ENCODE measurements at regions not wholly inside any gene's neighbourhood (a gene's known extent, or its start where the extent isn't known, plus 50 kb on each side); places are given as distances from the start of the nearest gene placed in this dataset.

DNA sequence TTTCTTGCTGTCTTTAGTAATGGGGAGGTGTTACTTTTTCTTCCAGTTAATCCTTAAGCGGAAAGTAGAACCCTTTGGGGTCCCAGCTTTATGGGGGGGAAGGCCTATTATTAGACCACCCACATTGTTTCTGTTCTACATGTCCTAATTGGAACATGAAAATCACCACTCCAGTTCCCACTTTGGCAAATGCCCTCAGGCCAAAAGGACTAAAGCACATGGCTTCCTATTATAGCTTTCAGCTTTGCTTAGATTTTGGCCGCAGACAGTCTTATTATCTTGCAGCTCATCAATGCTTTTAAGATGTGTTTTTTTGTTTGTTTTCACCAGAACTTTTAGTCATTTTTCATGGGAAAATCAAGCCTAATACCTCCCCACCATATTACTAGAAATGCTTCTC is 296.8 kb upstream of the ANKH start:
- H3K4me3 ChIP-seq (ENCODE audit: low read depth, low read length) = no peak overlapping the region
- TF ChIP-seq CTCF (IDR thresholded peaks at IDR 0.05; ENCODE audit: insufficient read depth, low read depth, low read length) = no peak
- peak; percentile 25 for DNase-seq (ENCODE audit: low read depth)

DNA sequence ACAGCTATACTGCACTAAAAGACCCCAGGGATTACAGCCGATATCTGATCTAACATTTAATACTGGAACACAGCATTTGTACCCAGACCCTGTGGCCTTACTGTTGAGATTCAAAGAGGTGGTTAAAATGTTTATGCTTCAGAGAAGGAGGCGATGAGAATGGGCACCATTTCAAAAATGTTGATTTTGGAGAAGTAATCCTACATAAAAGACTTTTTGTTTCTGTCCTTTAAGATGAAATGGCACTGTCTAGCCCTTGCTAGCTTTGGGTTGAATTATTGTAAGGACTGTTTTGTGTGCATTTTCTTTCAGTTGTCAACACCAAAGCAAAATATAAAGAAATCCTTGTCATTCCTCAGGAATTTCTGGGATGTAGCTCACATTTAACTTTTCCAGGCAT is 288.5 kb upstream of the ANKH start:
- TF ChIP-seq CTCF (IDR thresholded peaks at IDR 0.05; ENCODE audit: insufficient read depth, low read depth, low read length) = no peak
- DNase-seq (ENCODE audit: low read depth) = no peak
- no peak overlapping the region for H3K4me3 ChIP-seq (ENCODE audit: low read depth, low read length)

DNA sequence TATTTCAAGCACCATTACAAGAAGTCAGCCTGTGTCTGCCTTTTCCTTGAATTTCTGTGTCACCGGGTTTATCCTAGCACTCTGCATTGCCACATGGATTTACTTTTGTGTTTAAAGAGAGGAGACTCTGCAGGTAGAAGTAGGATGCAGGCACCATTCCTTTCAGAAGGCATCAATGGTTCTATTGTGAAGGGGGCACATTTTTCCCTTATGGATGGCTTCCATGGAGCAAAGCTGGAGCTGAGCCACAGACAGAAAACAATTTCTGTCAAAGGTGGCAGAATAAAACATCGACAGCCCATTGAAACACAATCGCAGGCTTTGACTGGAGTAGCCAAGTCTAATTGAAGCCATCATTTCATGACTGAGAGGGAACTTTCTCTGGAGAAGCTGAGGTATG is 288.0 kb upstream of the ANKH start:
- H3K4me3 ChIP-seq (ENCODE audit: low read depth, low read length) = no peak overlapping the region
- no peak for TF ChIP-seq CTCF (IDR thresholded peaks at IDR 0.05; ENCODE audit: insufficient read depth, low read depth, low read length)
- DNase-seq (ENCODE audit: low read depth) = no peak

DNA sequence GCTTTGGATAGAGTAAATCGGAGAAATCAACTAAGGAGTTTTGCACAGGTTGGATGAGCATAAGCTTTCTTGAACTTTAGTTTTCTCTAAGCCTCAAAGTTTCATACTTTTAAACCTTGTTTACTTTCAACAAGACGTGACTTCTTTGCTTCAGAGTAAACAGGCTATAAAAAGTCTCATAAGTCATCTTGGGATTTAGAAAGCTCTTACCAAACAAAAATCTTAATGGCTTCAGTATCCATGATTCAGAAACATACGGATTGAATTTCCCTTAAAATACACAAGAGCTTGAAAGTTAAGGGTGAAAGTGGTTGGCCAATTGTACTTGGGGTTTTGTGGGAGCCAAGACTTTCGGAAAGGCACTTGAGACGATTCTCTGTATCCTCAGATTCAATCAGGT is 270.9 kb upstream of the ANKH start:
- TF ChIP-seq CTCF (IDR thresholded peaks at IDR 0.05; ENCODE audit: insufficient read depth, low read depth, low read length) = no peak
- peak; percentile 84 for DNase-seq (ENCODE audit: low read depth)
- no peak overlapping the region for H3K4me3 ChIP-seq (ENCODE audit: low read depth, low read length)

DNA sequence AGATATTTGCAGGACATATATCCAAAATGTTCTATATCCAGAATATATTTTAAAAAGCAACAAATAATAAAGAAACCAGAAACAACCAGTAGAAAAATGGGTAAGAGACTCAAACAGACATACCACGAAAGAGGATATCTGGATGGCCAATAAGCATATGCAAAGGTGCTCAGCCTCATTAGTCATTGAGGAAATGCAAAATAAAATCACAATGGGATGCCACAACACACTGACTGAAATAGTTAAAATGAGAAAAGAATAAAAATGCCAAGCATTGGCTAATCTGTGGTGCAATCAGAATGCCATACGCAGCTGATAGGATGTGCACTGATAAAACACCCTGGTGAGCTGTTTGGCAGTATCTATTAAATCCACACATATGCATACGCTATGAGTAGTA is 265.8 kb upstream of the ANKH start:
- TF ChIP-seq CTCF (IDR thresholded peaks at IDR 0.05; ENCODE audit: insufficient read depth, low read depth, low read length) = no peak
- no peak overlapping the region for H3K4me3 ChIP-seq (ENCODE audit: low read depth, low read length)
- DNase-seq (ENCODE audit: low read depth) = no peak

DNA sequence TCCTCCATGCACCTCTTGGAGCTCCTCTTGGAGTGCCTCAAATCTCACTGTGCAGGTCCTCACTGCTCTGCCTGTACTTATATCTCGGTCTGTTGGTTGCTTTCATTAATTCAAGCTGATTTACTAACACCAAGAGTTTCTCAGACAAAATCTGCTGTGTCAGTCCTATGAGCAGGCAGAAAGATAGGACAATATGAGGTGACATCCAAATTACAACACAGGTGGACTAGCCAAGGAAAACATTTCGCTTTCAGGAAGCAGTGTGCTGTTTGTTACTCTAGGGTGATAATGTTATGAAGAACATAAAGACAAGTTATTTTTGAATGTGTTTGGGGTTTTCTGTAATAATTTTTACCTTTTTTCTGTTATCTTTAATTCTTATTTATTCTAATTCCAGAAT is 264.1 kb upstream of the ANKH start:
- H3K4me3 ChIP-seq (ENCODE audit: low read depth, low read length) = no peak overlapping the region
- no peak for TF ChIP-seq CTCF (IDR thresholded peaks at IDR 0.05; ENCODE audit: insufficient read depth, low read depth, low read length)
- no peak for DNase-seq (ENCODE audit: low read depth)

DNA sequence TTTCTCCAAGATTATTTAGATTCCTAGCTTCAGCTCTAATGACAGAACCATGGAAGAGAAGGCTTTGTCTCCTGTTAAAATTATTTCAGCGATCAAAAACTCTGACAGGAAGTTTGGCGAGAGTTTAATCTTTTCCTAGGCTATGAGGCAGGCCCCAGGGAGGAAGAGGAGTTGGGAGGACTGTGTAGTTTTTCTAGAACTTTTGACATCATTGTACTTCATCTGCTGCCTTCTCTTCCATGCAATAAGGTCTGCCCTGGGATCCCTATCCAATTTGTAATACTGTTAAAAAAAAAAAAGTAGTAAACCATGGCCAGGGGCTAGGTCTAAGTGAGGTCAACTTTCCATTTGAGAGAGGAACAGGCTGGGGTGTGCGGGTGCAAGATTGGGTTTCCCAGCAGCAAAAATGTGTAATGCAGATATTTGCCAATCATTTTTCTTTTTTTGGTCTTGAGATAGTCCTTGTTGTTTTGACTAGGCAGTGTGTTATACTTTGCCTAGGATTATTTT is 261.9 kb upstream of the ANKH start:
- no peak for TF ChIP-seq CTCF (IDR thresholded peaks at IDR 0.05; ENCODE audit: insufficient read depth, low read depth, low read length)
- H3K4me3 ChIP-seq (ENCODE audit: low read depth, low read length) = no peak overlapping the region
- DNase-seq (ENCODE audit: low read depth) = no peak

Measured in fibroblast of villous mesenchyme (primary cell).